ENCODE measurements at regions not wholly inside any gene's neighbourhood (a gene's known extent, or its start where the extent isn't known, plus 50 kb on each side); places are given as distances from the start of the nearest gene placed in this dataset.

- H3K27me3 ChIP-seq (ENCODE audit: control insufficient read depth, insufficient read depth, low read length): no peaks in the 10 kb centered on the region
- no peak overlapping the region for H3K4me3 ChIP-seq (ENCODE audit: low read length in 3 of 3)
- no peaks in the 10 kb centered on the region for H3K36me3 ChIP-seq (ENCODE audit: control insufficient read depth in 2 of 3, insufficient read depth in 3 of 3, low read length in 3 of 3)
- H3K9me3 ChIP-seq (ENCODE audit: control insufficient read depth in 2 of 3, insufficient read depth in 1 of 3, low read length in 3 of 3): no peaks in the 10 kb centered on the region
- no peaks in the 10 kb centered on the region for H3K4me1 ChIP-seq (ENCODE audit: control insufficient read depth in 2 of 3, insufficient read depth in 2 of 3, low read depth in 1 of 3, low read length in 3 of 3)
- H3K27ac ChIP-seq (ENCODE audit: low read depth in 2 of 2, low read length in 2 of 2): no peak overlapping the region
- DNase-seq: peak in 1 of 5 donors; percentile 37
- no peak for FAIRE-seq
- intact Hi-C loops (cut with DNase I): no loop called here
- H3K9ac ChIP-seq (ENCODE audit: low read length in 3 of 3): no peak overlapping the region
- TF ChIP-seq CTCF (IDR thresholded peaks at IDR 0.05; ENCODE audit: borderline replicate concordance, extremely low read depth, insufficient read depth): no peak
These were observed 89.4 kb downstream of the PLXNA1 start for GRCh38 chr3:127072221-127072771.

- H3K9ac ChIP-seq (ENCODE audit: low read length in 3 of 3): no peak overlapping the region
- FAIRE-seq (no peak), DNase-seq (peak in 4 of 5 donors; percentile 29 to 55 (median 35))
- H3K36me3 ChIP-seq (ENCODE audit: control insufficient read depth in 2 of 3, insufficient read depth in 3 of 3, low read length in 3 of 3): no peaks in the 10 kb centered on the region
- no peak overlapping the region for H3K27ac ChIP-seq (ENCODE audit: low read depth in 2 of 2, low read length in 2 of 2)
- H3K4me3 ChIP-seq (ENCODE audit: low read length in 3 of 3): no peak overlapping the region
- H3K9me3 ChIP-seq (ENCODE audit: control insufficient read depth in 2 of 3, insufficient read depth in 1 of 3, low read length in 3 of 3): no peaks in the 10 kb centered on the region
- H3K27me3 ChIP-seq (ENCODE audit: control insufficient read depth, insufficient read depth, low read length): no peaks in the 10 kb centered on the region
- H3K4me1 ChIP-seq (ENCODE audit: control insufficient read depth in 2 of 3, insufficient read depth in 2 of 3, low read depth in 1 of 3, low read length in 3 of 3): no peaks in the 10 kb centered on the region
- TF ChIP-seq CTCF (IDR thresholded peaks at IDR 0.05; ENCODE audit: borderline replicate concordance, extremely low read depth, insufficient read depth): no peak
- intact Hi-C loops (cut with DNase I): no loop called here
These were observed 90.3 kb downstream of the PLXNA1 start for GRCh38 chr3:127072971-127073783.

- no peaks in the 10 kb centered on the region for H3K4me1 ChIP-seq (ENCODE audit: control insufficient read depth in 2 of 3, insufficient read depth in 2 of 3, low read depth in 1 of 3, low read length in 3 of 3)
- no peaks in the 10 kb centered on the region for H3K27me3 ChIP-seq (ENCODE audit: control insufficient read depth, insufficient read depth, low read length)
- no peaks in the 10 kb centered on the region for H3K9me3 ChIP-seq (ENCODE audit: control insufficient read depth in 2 of 3, insufficient read depth in 1 of 3, low read length in 3 of 3)
- FAIRE-seq (no peak), DNase-seq (peak in 4 of 5 donors; percentile 42 to 65 (median 56))
- intact Hi-C loops (cut with DNase I): no loop called here
- no peak for TF ChIP-seq CTCF (IDR thresholded peaks at IDR 0.05; ENCODE audit: borderline replicate concordance, extremely low read depth, insufficient read depth)
- no peak overlapping the region for H3K4me3 ChIP-seq (ENCODE audit: low read length in 3 of 3)
- no peaks in the 10 kb centered on the region for H3K36me3 ChIP-seq (ENCODE audit: control insufficient read depth in 2 of 3, insufficient read depth in 3 of 3, low read length in 3 of 3)
- no peak overlapping the region for H3K9ac ChIP-seq (ENCODE audit: low read length in 3 of 3)
- H3K27ac ChIP-seq (ENCODE audit: low read depth in 2 of 2, low read length in 2 of 2): no peak overlapping the region
These were observed 91.3 kb downstream of the PLXNA1 start for GRCh38 chr3:127073941-127074820.

All from kidney (tissue), 13 donors.